ENCODE measurements at regions not wholly inside any gene's neighbourhood (a gene's known extent, or its start where the extent isn't known, plus 50 kb on each side); places are given as distances from the start of the nearest gene placed in this dataset.

GRCh38 chr3:102112704-102113230 is 263.5 kb downstream of the NFKBIZ start:
- peak; percentile 94 for DNase-seq (ENCODE audit: low spot score)

- peak; percentile 91 for DNase-seq (ENCODE audit: low spot score)
These were observed 264.2 kb downstream of the NFKBIZ start for GRCh38 chr3:102113421-102114041.

GRCh38 chr3:102114264-102114979 is 265.1 kb downstream of the NFKBIZ start:
- no peak for DNase-seq (ENCODE audit: low spot score)

GRCh38 chr3:102122527-102122926 is 273.2 kb downstream of the NFKBIZ start:
- no peak for DNase-seq (ENCODE audit: low spot score)

GRCh38 chr3:102123590-102124190 is 274.4 kb downstream of the NFKBIZ start:
- DNase-seq (ENCODE audit: low spot score) = peak; percentile 65

GRCh38 chr3:102124282-102124681 is 275.0 kb downstream of the NFKBIZ start:
- peak; percentile 75 for DNase-seq (ENCODE audit: low spot score)

GRCh38 chr3:102124704-102125103 is 275.4 kb downstream of the NFKBIZ start:
- DNase-seq (ENCODE audit: low spot score) = peak; percentile 7

- peak; percentile 46 for DNase-seq (ENCODE audit: low spot score)
These were observed 276.1 kb downstream of the NFKBIZ start for GRCh38 chr3:102125197-102125993.

GRCh38 chr3:102125994-102126368 is 276.7 kb downstream of the NFKBIZ start:
- peak; percentile 61 for DNase-seq (ENCODE audit: low spot score)

GRCh38 chr3:102129760-102130608 is 280.7 kb downstream of the NFKBIZ start:
- DNase-seq (ENCODE audit: low spot score) = peak; percentile 47

- no peak for DNase-seq (ENCODE audit: low spot score)
These were observed 283.1 kb downstream of the NFKBIZ start for GRCh38 chr3:102132370-102132769.

GRCh38 chr3:102133376-102133775 is 284.1 kb downstream of the NFKBIZ start:
- DNase-seq (ENCODE audit: low spot score) = no peak

- no peak for DNase-seq (ENCODE audit: low spot score)
These were observed 286.0 kb downstream of the NFKBIZ start for GRCh38 chr3:102135316-102135715.

GRCh38 chr3:102136183-102136582 is 286.9 kb downstream of the NFKBIZ start:
- no peak for DNase-seq (ENCODE audit: low spot score)

GRCh38 chr3:102140116-102140515 is 290.8 kb downstream of the NFKBIZ start:
- DNase-seq (ENCODE audit: low spot score) = no peak

GRCh38 chr3:102141096-102141927 is 292.0 kb downstream of the NFKBIZ start:
- no peak for DNase-seq (ENCODE audit: low spot score)

GRCh38 chr3:102141928-102142239 is 292.6 kb downstream of the NFKBIZ start:
- DNase-seq (ENCODE audit: low spot score) = no peak

- no peak for DNase-seq (ENCODE audit: low spot score)
These were observed 292.3 kb upstream of the ZPLD1 start for GRCh38 chr3:102142379-102143060.

- no peak for DNase-seq (ENCODE audit: low spot score)
These were observed 291.3 kb upstream of the ZPLD1 start for GRCh38 chr3:102143536-102143935.

- DNase-seq (ENCODE audit: low spot score) = no peak
These were observed 290.8 kb upstream of the ZPLD1 start for GRCh38 chr3:102144063-102144462.

Data from HT-29 (cell line).